Stomach smooth muscle (tissue), 2 donors: ENCODE measurements at regions not wholly inside any gene's neighbourhood (a gene's known extent, or its start where the extent isn't known, plus 50 kb on each side); places are given as distances from the start of the nearest gene placed in this dataset.
"Not testable (repeated sequence)": the region's sequence is repeated elsewhere in the genome, so short reads cannot be mapped to it uniquely, and the experiment has no call there.

Experiments used
- H3K27ac ChIP-seq: one replicate; pipeline ENCODE4 v1.7.0; 2013; ENCODE audit warnings: mild to moderate bottlenecking, low read length, inconsistent platforms
- H3K27me3 ChIP-seq, 2 donors: one replicate each; pipeline ENCODE4 v1.7.0; 2013; ENCODE audit warnings: low read length in 2 of 2; ENCODE audit not compliant: insufficient read depth in 2 of 2, control insufficient read depth in 1 of 2
- H3K36me3 ChIP-seq, 2 donors: one replicate each; pipeline ENCODE4 v1.7.0; 2013; ENCODE audit warnings: low read length in 2 of 2; ENCODE audit not compliant: control insufficient read depth in 2 of 2, insufficient read depth in 2 of 2
- H3K4me1 ChIP-seq: one replicate; pipeline ENCODE4 v1.7.0; 2013; ENCODE audit warnings: low read length; ENCODE audit not compliant: control insufficient read depth, insufficient read depth
- H3K4me3 ChIP-seq, 2 donors: one replicate each; pipeline ENCODE4 v1.7.0; 2013; ENCODE audit warnings: low read length in 2 of 2
- H3K9ac ChIP-seq, 2 donors: one replicate each; pipeline ENCODE4 v1.7.0; 2013; ENCODE audit warnings: low read length in 2 of 2, mild to moderate bottlenecking in 1 of 2
- H3K9me3 ChIP-seq, 2 donors: one replicate each; pipeline ENCODE4 v1.7.0; 2013; ENCODE audit warnings: low read length in 2 of 2; ENCODE audit not compliant: control insufficient read depth in 2 of 2
- donor health status: healthy.
- donor health status: Pancreatic carcinoma.

DNA sequence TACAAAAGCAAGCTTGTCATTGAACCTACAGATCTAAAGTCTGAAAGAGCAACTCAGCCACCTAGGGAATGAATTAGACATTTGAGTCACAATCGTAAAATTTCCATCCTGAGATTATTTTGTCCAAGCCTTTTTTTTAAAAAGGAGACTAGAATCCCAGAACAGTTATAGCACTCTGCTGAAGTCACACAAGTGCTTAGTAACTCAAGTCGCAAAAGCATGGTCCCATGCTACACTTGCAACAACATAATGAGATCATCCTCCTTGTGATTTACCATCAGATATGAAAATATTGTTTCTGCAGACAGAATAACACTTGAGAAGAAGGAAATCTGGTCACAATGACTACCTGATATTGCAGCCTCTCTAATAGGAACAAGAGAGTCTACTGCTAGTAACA lies 106.7 kb downstream of the ZIC4 start:
- no peaks in the 10 kb centered on the region for H3K9me3 ChIP-seq
- H3K36me3 ChIP-seq = no peaks in the 10 kb centered on the region
- no peaks in the 10 kb centered on the region for H3K27me3 ChIP-seq
- H3K9ac ChIP-seq = no peak overlapping the region
- no peak overlapping the region for H3K4me3 ChIP-seq
- H3K27ac ChIP-seq = no peak overlapping the region
- no peaks in the 10 kb centered on the region for H3K4me1 ChIP-seq

DNA sequence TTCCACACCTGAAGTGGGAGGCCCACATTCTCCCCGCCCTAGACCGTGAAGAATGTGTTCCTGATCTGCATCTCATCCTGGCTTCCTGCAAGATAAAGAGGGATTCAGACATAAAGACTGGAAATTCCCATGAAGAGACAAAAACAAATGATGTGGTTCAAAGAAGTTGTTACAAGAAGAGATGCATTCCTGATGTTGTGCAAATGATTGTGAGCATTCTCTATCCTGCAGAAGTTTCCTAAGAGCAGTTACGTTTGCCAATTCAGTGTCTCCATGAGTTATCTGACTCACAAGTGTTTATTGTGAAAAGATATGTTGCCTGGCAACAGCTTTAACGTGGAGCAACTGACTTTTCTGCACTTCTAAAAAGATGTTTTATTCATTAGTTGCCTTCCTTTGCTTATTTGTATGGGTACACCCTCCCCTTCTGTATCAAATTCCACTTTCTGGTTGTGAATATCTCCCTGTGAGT lies 107.8 kb downstream of the ZIC4 start:
- no peaks in the 10 kb centered on the region for H3K36me3 ChIP-seq
- no peak overlapping the region for H3K27ac ChIP-seq
- no peak overlapping the region for H3K4me3 ChIP-seq
- no peaks in the 10 kb centered on the region for H3K9me3 ChIP-seq
- H3K4me1 ChIP-seq = no peaks in the 10 kb centered on the region
- H3K9ac ChIP-seq = no peak overlapping the region
- no peaks in the 10 kb centered on the region for H3K27me3 ChIP-seq

DNA sequence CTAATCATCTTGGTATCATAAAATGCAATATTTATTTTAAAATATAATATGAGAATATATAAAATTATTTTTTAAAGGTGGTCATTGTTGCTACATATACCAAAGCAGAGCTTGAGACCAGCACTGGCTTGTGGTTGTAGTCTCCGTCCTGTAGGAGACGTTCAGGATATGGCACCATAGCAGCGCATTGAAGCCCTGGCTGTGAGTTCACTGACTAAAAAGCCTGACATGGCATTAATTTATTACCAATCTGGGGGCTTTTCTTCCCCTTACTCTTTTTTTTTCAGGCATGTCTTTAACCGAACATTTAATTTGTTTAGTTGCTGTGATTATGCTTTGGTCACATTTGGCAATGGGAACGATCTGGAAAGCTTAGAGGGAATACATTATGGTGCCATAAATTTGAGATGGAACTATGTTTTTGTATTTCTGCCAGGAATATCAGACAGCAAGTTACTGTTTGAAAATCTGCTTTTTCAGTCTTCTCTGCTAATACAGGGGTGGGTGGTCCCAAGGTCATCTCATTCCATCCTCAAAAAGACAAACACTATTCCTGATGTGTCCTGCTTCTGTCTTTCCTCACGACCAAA lies 108.5 kb downstream of the ZIC4 start:
- no peak overlapping the region for H3K9ac ChIP-seq
- no peaks in the 10 kb centered on the region for H3K9me3 ChIP-seq
- no peaks in the 10 kb centered on the region for H3K36me3 ChIP-seq
- no peaks in the 10 kb centered on the region for H3K27me3 ChIP-seq
- no peak overlapping the region for H3K27ac ChIP-seq
- H3K4me3 ChIP-seq = no peak overlapping the region
- H3K4me1 ChIP-seq = no peaks in the 10 kb centered on the region

DNA sequence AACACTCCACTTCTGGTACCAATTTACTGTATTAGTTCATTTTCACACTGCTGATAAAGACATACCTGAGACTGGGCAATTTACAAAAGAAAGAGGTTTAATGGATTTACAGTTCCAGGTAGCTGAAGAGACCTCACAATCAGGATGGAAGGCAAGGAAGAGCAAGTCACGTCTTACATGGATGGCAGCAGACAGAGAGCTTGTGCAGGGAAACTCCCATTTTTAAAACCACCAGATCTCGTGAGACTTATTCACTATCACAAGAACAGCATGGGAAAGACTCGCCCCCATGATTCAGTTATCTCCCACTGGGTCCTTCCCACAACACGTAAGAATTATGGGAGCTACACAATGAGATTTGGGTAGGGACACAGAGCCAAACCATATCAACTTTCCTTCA lies 119.0 kb downstream of the ZIC4 start:
- not testable (repeated sequence) for H3K27me3 ChIP-seq, H3K4me3 ChIP-seq, H3K36me3 ChIP-seq, H3K9ac ChIP-seq, H3K27ac ChIP-seq, H3K9me3 ChIP-seq, H3K4me1 ChIP-seq

DNA sequence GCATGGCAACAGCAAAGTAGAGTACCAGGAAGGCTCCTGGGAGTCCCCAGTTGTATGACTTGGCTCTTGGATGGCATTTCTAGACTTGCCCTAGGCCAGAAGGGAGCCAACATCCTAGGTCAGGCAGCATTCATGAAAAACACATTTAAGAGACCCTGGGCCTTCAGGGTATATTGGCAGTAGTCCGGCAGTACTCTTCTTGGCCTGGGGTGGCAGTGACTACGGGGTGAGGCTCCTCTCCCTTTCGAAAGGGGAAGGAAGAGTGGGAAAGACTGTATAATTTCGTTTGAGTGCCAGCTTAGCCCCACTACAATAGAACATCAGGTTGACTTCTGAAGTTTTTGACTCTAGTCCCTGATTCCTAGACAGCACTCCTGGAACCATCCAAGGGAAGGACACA lies 136.4 kb downstream of the ZIC4 start:
- H3K9ac ChIP-seq = no peak overlapping the region
- H3K4me3 ChIP-seq = no peak overlapping the region
- H3K36me3 ChIP-seq = no peaks in the 10 kb centered on the region
- no peaks in the 10 kb centered on the region for H3K27me3 ChIP-seq
- peaks cover 3 to 4% of the 10 kb centered on the region in 2 donors for H3K9me3 ChIP-seq
- no peaks in the 10 kb centered on the region for H3K4me1 ChIP-seq
- H3K27ac ChIP-seq = no peak overlapping the region

DNA sequence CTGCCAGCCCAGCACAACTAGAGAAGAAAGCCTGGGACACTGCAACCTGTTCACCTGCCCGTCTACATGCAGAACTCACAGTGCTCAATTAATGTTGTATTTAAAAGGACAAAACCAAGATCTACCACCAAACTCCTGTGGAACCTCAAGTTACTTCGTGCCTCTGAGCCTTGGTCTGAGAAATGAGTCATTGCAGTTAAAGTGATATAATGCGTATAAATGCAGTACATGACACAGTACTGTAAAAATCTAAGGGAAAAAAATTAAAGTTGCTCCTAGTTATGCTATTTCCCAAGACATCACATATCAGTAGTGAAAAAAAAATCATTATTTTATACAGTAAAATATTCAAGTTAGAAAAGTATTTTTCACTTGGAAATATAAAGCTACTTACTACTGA lies 138.9 kb downstream of the ZIC4 start:
- Histone ChIP-seq H3K27ac (no peak overlapping the region), H3K4me1 (no peaks in the 10 kb centered on the region), H3K9ac (no peak overlapping the region), H3K4me3 (no peak overlapping the region), H3K27me3 (no peaks in the 10 kb centered on the region), H3K9me3 (peaks cover 3 to 4% of the 10 kb centered on the region in 2 donors), H3K36me3 (no peaks in the 10 kb centered on the region)

DNA sequence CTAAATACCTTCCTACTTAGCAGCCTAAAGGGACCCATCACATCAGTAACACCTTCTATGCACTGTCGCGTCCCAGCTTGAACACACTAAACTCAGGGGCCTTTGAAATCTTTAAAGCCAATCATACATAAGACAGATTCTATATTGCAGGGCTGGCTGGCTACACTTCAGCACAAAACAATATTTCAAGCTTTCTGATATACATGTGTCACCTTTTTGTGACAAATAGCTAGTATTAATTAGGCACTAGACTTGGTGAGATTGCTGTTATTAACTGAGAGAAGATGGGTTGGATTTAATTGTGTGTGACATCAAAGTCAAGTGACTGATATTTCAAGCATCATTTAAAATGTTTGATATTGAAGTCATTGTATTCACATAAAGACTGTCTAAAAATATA lies 148.4 kb downstream of the ZIC4 start:
- H3K27ac ChIP-seq = no peak overlapping the region
- H3K9me3 ChIP-seq = no peaks in the 10 kb centered on the region
- no peaks in the 10 kb centered on the region for H3K27me3 ChIP-seq
- no peaks in the 10 kb centered on the region for H3K36me3 ChIP-seq
- H3K4me3 ChIP-seq = no peak overlapping the region
- H3K9ac ChIP-seq = no peak overlapping the region
- H3K4me1 ChIP-seq = no peaks in the 10 kb centered on the region

DNA sequence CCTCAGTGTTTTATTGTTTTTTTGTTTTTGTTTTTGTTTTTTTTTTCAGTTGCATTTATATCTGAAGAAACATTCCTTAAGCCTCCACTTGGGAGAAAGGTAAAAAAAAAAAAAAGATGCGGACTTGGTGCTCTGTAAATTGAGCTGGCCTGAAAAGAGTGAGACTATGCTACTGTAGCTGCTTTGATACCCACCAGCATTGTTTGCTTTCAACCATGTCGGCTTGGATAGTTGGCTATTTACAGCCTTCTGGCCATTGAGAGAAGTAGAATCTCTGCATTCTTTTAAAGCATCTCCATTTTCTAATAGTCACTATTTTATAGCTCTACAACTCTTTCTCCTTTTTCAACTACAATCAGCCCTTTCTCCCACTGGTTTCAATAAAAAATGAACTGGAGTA lies 149.6 kb downstream of the ZIC4 start:
- H3K36me3 ChIP-seq = no peaks in the 10 kb centered on the region
- no peaks in the 10 kb centered on the region for H3K4me1 ChIP-seq
- H3K9ac ChIP-seq = no peak overlapping the region
- H3K27ac ChIP-seq = no peak overlapping the region
- no peaks in the 10 kb centered on the region for H3K9me3 ChIP-seq
- H3K27me3 ChIP-seq = no peaks in the 10 kb centered on the region
- no peak overlapping the region for H3K4me3 ChIP-seq

DNA sequence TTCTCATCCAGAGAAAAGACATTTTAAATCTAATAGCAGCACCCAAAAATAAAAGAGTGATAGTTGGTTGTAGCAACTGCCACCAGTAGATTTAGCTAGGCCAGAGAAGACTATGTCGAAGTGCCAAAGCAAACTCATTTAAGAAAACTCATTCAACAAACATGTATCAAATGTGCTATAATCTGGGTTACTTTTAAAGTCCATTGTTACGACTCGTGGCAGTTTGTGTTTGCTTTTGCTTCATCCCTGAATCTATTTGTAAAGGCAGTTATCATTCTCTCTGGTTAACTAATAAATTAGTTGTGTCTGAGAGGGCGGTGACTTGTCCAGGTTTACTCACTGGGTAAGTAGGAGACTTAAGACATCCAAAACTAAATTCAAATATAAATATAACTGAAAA lies 159.4 kb downstream of the ZIC4 start:
- no peaks in the 10 kb centered on the region for H3K4me1 ChIP-seq
- no peaks in the 10 kb centered on the region for H3K9me3 ChIP-seq
- H3K4me3 ChIP-seq = no peak overlapping the region
- H3K27me3 ChIP-seq = no peaks in the 10 kb centered on the region
- H3K36me3 ChIP-seq = no peaks in the 10 kb centered on the region
- no peak overlapping the region for H3K27ac ChIP-seq
- H3K9ac ChIP-seq = no peak overlapping the region

DNA sequence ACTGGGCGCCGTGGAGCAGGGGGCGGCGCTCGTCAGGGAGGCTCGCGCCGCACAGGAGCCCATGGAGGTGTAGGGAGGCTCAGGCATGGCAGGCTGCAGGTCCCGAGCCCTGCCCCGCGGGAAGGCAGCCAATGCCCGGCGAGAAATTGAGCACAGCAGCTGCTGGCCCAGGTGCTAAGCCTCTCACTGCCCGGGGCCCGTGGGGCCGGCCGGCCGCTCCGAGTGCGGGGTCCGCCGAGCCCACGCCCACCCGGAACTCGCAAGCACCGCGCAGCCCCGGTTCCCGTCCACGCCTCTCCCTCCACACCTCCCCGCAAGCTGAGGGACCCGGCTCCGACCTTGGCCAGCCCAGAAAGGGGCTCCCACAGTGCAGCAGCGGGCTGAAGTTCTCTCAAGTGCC lies 160.7 kb downstream of the ZIC4 start:
- not testable (repeated sequence) for H3K27ac ChIP-seq, H3K4me1 ChIP-seq, H3K9ac ChIP-seq, H3K36me3 ChIP-seq, H3K9me3 ChIP-seq, H3K27me3 ChIP-seq, H3K4me3 ChIP-seq

DNA sequence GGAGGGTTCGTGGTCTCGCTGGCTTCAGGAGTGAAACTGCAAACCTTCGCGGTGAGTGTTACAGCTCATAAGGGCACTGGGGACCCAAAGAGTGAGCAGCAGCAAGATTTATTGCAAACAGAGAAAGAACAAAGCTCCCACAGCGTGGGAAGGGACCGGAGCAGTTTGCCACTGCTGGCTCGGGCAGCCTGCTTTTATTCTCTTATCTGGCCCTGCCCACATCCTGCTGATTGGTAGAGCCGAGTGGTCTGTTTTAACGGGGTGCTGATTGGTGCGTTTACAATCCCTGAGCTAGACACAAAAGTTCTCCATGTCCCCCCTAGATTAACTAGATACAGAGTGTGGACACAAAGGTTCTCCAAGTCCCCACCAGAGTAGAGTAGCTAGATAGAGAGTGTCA lies 161.3 kb downstream of the ZIC4 start:
- not testable (repeated sequence) for H3K4me3 ChIP-seq, H3K9me3 ChIP-seq

More for the DNA sequence above, 161.3 kb downstream of the ZIC4 start:
- H3K4me1 ChIP-seq, H3K36me3 ChIP-seq, H3K27ac ChIP-seq, H3K27me3 ChIP-seq, H3K9ac ChIP-seq: not testable (repeated sequence)
